SW 1271 (cell line): ENCODE measurements at regions not wholly inside any gene's neighbourhood (a gene's known extent, or its start where the extent isn't known, plus 50 kb on each side); places are given as distances from the start of the nearest gene placed in this dataset.

ENCODE experiments used
- DNase-seq, 2 experiments: peaks; one replicate each; lab custom pipeline; 2025; lab: John Stamatoyannopoulos, UW

GRCh38 chr5:30932273-30933017, 261.0 kb upstream of the CDH6 start:
- DNase-seq, result no peak

- DNase-seq, result no peak
Measured at GRCh38 chr5:30930736-30931135, 262.8 kb upstream of the CDH6 start.

GRCh38 chr5:30928956-30929355, 264.5 kb upstream of the CDH6 start:
- no peak for DNase-seq

GRCh38 chr5:30926218-30926617, 267.3 kb upstream of the CDH6 start:
- DNase-seq, result no peak

GRCh38 chr5:30921388-30921787, 272.1 kb upstream of the CDH6 start:
- DNase-seq, result no peak

GRCh38 chr5:30918171-30918570, 275.3 kb upstream of the CDH6 start:
- DNase-seq, result no peak

- DNase-seq, result no peak
Measured at GRCh38 chr5:30908356-30908755, 285.1 kb upstream of the CDH6 start.

GRCh38 chr5:30900367-30900766, 293.1 kb upstream of the CDH6 start:
- DNase-seq, result peak in 1 of 2 experiments; percentile 9

GRCh38 chr5:30894811-30895210, 298.7 kb upstream of the CDH6 start:
- no peak for DNase-seq

GRCh38 chr5:30891660-30892059, 301.8 kb upstream of the CDH6 start:
- no peak for DNase-seq

GRCh38 chr5:30890377-30890776, 303.1 kb upstream of the CDH6 start:
- DNase-seq, result no peak

- no peak for DNase-seq
Measured at GRCh38 chr5:30880514-30880913, 313.0 kb upstream of the CDH6 start.

GRCh38 chr5:30879887-30880286, 313.6 kb upstream of the CDH6 start:
- no peak for DNase-seq

- DNase-seq, result no peak
Measured at GRCh38 chr5:30878746-30879145, 314.7 kb upstream of the CDH6 start.

GRCh38 chr5:30878296-30878695, 315.2 kb upstream of the CDH6 start:
- DNase-seq, result no peak

GRCh38 chr5:30874241-30875034, 319.0 kb upstream of the CDH6 start:
- no peak for DNase-seq

- no peak for DNase-seq
Measured at GRCh38 chr5:30871196-30871595, 322.3 kb upstream of the CDH6 start.

GRCh38 chr5:30867711-30868110, 325.8 kb upstream of the CDH6 start:
- no peak for DNase-seq

- DNase-seq, result no peak
Measured at GRCh38 chr5:30866142-30866541, 327.3 kb upstream of the CDH6 start.

- no peak for DNase-seq
Measured at GRCh38 chr5:30856242-30856641, 337.2 kb upstream of the CDH6 start.

GRCh38 chr5:30853158-30853557, 340.3 kb upstream of the CDH6 start:
- no peak for DNase-seq

GRCh38 chr5:30850866-30851265, 342.6 kb upstream of the CDH6 start:
- DNase-seq, result no peak

- peak in 1 of 2 experiments; percentile 42 for DNase-seq
Measured at GRCh38 chr5:30849931-30850710, 343.4 kb upstream of the CDH6 start.
